GM12874 (cell line): ENCODE measurements at regions not wholly inside any gene's neighbourhood (a gene's known extent, or its start where the extent isn't known, plus 50 kb on each side); places are given as distances from the start of the nearest gene placed in this dataset.

ENCODE experiments used
- CTCF ChIP-seq: IDR thresholded peaks from 2 replicates; pipeline ENCODE4 v1.5.1; 2011; ENCODE audit warnings: low read depth, mild to moderate bottlenecking, control low read depth, low read length, moderate library complexity; ENCODE audit not compliant: insufficient read depth

GRCh38 chr10:78555128-78555527, 513.6 kb upstream of the ZMIZ1 start:
- no peak for TF ChIP-seq CTCF

GRCh38 chr10:78556705-78557432, 511.9 kb upstream of the ZMIZ1 start:
- TF ChIP-seq CTCF: no peak

GRCh38 chr10:78557433-78557925, 511.3 kb upstream of the ZMIZ1 start:
- no peak for TF ChIP-seq CTCF

- no peak for TF ChIP-seq CTCF
Observed at GRCh38 chr10:78559661-78560340, 509.0 kb upstream of the ZMIZ1 start.

GRCh38 chr10:78560341-78560688, 508.5 kb upstream of the ZMIZ1 start:
- no peak for TF ChIP-seq CTCF

GRCh38 chr10:78563314-78563713, 505.5 kb upstream of the ZMIZ1 start:
- TF ChIP-seq CTCF: no peak

- TF ChIP-seq CTCF: no peak
Observed at GRCh38 chr10:78565841-78566240, 502.9 kb upstream of the ZMIZ1 start.
